K562 (cell line): ENCODE measurements at regions not wholly inside any gene's neighbourhood (a gene's known extent, or its start where the extent isn't known, plus 50 kb on each side); places are given as distances from the start of the nearest gene placed in this dataset.

Experiments used
- CTCF ChIP-seq, 3 experiments: IDR thresholded peaks in 2 of 3; conservative IDR thresholded peaks in 1 of 3; 2 replicates each; pipeline ENCODE4 v1.5.1; 2011 to 2012; ENCODE audit warnings: low read length in 3 of 3, mild to moderate bottlenecking in 3 of 3, control low read depth in 2 of 3, improper control_type of control experiment in 1 of 3, inconsistent platforms in 1 of 3, low read depth in 1 of 3, mixed read lengths in 1 of 3, moderate library complexity in 1 of 3; ENCODE audit not compliant: insufficient read depth in 2 of 3
- EZH2 ChIP-seq: IDR thresholded peaks from 2 replicates; pipeline ENCODE4 v1.6.1; 2012; ENCODE audit warnings: low read depth, mild to moderate bottlenecking, inconsistent platforms, low read length, borderline replicate concordance
- TBP ChIP-seq: optimal IDR thresholded peaks from 2 replicates; pipeline ENCODE3; 2011; ENCODE audit warnings: low read depth, low read length, improper control_type of control experiment
- ZNF253 ChIP-seq: fragments of 250-450 bp; sonication (Bioruptor Pico); conservative IDR thresholded peaks from 2 replicates; pipeline ENCODE4 v1.6.1; 2021; ENCODE audit warnings: mild to moderate bottlenecking

GRCh38 chr10:62620491-62620890 lies 184.0 kb upstream of the ADO start:
- TF ChIP-seq ZNF253 (CRISPR knock-in tag) (no peak), CTCF (IDR thresholded peaks at IDR 0.05 in 2 of 3, conservative IDR thresholded peaks at IDR 0.05 in 1 of 3; ENCODE audit: insufficient read depth in 2 of 3, low read depth in 1 of 3, low read length in 3 of 3) (no peak), EZH2 (no peak), TBP (no peak)
